Muscle of back (tissue), 3 donors: ENCODE measurements at regions not wholly inside any gene's neighbourhood (a gene's known extent, or its start where the extent isn't known, plus 50 kb on each side); places are given as distances from the start of the nearest gene placed in this dataset.

Source experiments
- DNase-seq, 3 donors: peaks; one replicate each; pipeline versions ENCODE4 v3.0.0 to v3.0.0-alpha.2; 2013

GRCh38 chr14:61192989-61193388 lies 88.1 kb downstream of the TMEM30B start:
- DNase-seq, result peak in 1 of 3 donors; percentile 41

GRCh38 chr14:61191733-61192132 lies 89.4 kb downstream of the TMEM30B start:
- peak in 2 of 3 donors; percentile 38 to 67 for DNase-seq

DNA sequence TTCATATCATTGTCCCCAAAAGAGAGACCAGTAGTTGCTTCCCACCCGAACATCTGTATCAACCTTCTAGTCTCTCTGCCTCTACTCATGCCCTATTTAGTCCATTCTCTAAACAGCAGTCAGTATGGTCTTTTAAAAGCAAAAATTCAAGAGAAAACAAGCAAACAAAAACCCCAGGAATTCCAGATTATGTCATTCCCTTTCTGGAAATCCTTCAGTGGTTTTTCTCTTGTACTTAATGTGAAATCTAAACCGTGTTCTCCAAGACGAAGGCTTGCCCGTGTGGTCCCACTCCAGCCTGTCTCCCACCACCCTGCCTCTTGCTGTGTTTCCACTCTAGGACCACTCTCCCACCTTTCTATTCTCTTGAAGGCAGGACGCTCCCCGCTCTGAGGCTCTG lies 90.8 kb downstream of the TMEM30B start:
- DNase-seq, result no peak

- DNase-seq, result peak; percentile 49 to 86 (median 68)
Observed at GRCh38 chr14:61188978-61189808, 91.9 kb downstream of the TMEM30B start.

DNA sequence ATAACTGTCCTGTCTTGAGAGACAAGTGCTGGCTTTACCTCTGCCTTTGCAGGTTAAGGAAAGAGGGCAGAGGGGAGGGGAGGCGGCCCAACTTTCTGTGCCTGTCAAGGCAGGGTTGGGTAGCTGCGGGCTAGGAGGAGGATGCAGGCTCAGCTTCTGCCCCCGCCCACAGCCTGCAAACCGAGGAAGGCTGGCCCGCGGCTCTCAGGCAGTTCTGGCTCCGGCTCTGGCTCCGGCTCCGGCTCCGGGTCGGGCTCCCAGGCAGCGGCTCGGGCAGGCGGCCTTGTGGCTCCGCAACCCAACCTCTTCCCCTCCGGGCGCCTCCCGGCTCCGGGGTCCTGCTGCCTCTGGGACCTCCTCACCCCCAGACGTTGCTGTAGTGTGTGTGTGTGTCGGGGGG lies 92.9 kb downstream of the TMEM30B start:
- peak in 1 of 3 donors; percentile 45 for DNase-seq

GRCh38 chr14:61187196-61187905 lies 93.8 kb downstream of the TMEM30B start:
- DNase-seq, result peak in 1 of 3 donors; percentile 46

DNA sequence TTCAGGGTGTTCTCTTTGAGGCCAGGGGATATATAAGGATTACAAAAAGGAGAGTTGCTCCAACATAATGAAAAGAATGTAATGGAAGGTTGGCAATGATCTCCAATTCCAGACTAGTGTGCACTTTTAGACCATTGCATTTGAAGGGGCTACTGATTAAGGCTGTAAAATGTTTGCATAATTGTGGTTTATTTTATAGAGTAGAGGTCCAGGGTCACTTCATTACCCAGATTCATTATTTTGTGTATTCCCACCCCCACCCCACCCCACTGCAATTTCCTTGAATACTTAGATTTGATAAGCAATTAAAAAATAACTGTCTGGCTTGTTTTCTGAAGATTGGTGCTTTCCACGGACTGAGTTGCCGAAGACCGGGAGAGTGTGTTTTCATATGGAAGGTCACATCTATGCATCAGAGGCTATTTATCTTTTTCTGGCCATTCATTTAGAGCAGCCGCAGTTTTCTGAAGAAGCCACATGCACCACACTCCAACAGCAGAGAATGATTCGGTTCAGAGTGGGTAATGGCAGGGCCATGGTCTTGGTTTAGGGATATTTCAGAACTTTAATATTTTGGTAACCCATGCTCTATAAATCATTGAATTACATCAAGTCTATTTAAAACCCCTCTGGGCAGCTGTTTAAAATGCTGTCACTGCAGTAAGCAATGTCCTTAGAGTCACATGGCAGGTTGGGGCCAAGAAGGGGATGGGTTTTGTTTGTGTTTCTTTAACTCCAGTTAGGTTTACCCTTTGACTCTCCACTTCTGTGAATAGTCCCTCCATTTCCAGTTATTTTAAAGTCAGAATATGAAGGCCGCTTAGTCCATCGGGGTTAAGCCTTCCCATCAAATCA lies 94.6 kb downstream of the TMEM30B start:
- no peak for DNase-seq

GRCh38 chr14:61185534-61185933 lies 95.6 kb downstream of the TMEM30B start:
- no peak for DNase-seq

DNA sequence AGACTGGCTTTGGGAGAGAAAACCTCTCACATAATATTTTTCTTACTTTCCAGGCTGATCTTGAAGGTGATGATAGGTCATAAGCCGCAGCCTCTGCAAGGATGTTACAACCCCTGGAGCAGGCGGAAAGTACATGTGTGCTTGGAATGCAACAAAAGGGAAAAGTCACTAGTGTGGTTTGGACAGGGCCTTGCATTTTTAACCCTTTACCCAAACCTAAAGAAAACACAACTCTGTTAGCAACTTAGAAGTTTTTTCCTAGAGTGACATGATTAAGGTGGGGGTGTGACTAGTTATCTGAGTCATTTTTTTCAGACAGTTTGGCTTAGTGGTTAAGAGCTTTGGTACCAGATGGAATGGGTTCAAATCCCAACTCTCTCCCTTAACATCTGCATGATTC lies 97.0 kb downstream of the TMEM30B start:
- DNase-seq, result peak in 2 of 3 donors; percentile 74 to 98

GRCh38 chr14:61183196-61183885 lies 97.8 kb downstream of the TMEM30B start:
- DNase-seq, result no peak

- no peak for DNase-seq
Observed at GRCh38 chr14:61179796-61180398, 101.2 kb downstream of the TMEM30B start.

- DNase-seq, result no peak
Observed at GRCh38 chr14:61179061-61179690, 102.0 kb downstream of the TMEM30B start.

GRCh38 chr14:61178226-61179060 lies 102.7 kb downstream of the TMEM30B start:
- DNase-seq, result peak in 1 of 3 donors; percentile 94

DNA sequence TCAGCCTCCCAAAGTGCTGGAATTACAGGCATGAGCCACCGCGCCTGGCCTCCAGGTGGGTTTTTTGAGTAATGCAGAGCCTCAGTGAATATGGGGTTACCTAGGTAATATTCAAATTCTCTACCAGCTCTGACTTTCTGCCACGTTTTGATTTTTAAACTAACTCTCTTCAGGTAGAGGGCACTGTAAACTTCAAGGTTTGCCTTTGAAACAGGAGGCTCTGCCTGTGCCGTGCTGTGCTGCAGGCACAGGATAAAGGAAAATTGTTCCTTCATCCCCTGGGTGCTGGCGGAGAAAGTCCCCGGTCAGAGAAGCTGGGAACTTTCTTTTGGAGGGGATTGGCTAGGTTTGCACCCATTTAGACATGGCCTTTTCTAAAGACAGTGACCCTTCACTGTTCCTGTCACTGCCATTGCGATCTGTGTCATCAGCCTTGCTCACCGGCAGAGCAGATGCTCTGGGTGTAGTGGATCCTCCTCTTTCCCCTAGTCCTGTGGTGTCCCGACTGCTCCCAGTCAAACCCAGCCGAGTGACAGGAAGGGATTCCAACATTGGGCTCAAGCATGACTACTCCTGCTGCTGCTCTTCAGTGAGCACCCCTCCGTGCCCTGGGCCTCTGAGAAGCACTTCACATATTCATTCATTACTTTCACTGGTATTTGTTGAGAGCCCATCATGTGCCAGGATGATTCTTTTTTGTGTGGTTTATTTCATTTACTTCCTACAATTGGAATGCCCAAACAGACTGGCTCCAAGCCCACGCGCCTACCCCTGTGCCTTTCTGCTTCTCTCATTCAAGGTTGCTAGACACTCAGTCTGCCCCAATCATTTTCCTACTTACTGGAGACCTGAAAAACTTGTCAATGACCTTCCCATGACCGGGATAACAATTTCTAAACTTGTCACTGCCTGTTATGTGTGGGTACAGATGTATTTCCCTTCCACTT lies 103.6 kb downstream of the TMEM30B start:
- no peak for DNase-seq

- no peak for DNase-seq
Observed at GRCh38 chr14:61176686-61177085, 104.5 kb downstream of the TMEM30B start.

- DNase-seq, result no peak
Observed at GRCh38 chr14:61174987-61175386, 106.2 kb downstream of the TMEM30B start.

DNA sequence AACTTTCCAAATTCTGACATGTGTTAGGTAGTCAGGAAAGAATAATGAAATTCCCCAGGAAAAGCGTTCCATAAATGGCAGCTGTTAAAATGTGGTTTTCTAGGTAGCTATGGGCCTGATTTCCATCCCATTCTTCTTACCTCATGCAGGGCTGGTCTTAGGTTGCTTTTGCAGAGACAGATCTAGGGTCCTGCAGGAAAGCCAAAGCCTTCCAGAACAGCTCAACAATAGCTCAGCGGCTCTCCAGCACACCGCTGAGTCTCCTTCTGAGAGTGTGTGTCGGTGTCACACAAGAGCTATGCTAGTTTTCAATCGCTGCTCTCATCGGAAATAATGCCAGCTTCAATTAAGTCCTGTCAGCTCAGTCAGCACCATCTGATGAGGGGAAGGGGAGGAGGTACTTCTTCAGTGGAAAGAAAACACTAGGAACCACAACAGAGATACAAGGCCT lies 106.7 kb downstream of the TMEM30B start:
- no peak for DNase-seq

- peak in 1 of 3 donors; percentile 40 for DNase-seq
Observed at GRCh38 chr14:61171727-61172126, 109.4 kb downstream of the TMEM30B start.
